K562 (cell line): ENCODE measurements at regions not wholly inside any gene's neighbourhood (a gene's known extent, or its start where the extent isn't known, plus 50 kb on each side); places are given as distances from the start of the nearest gene placed in this dataset.

Experiments
- ATAC-seq: fragments of 200-7000 bp; cut with Tn5 transposase; 3 replicates; pipeline ENCODE4 v1.9.1; 2020; ENCODE audit warnings: moderate library complexity
- BruUV-seq: library from RNA; stranded (reverse); fragments of 400-500 nt; replicated peaks from 2 replicates; lab custom pipeline; 2021; lab: Mats Ljungman, UMichigan
- CTCF ChIA-PET: fragments of 300-600 bp; formaldehyde crosslinking; extraction: SDS; loops from one replicate; lab custom pipeline; 2021; ENCODE audit warnings: low intra/inter-chr PET ratio; lab: Yijun Ruan, JAX
- POLR2A ChIA-PET: fragments of 300-600, 350-650 bp; sonication (Branson Sonifier 250); formaldehyde crosslinking; extraction: SDS; loops from one replicate; lab custom pipeline; 2021; ENCODE audit warnings: antibody characterized with exemption, inconsistent platforms; lab: Yijun Ruan, JAX
- DNase-seq, 4 experiments: peaks; one replicate each; pipeline versions ENCODE4 v3.0.0 to v3.0.0-alpha.2; 2011 to 2018; ENCODE audit warnings: low spot score in 3 of 4, mixed read lengths in 3 of 4; ENCODE audit errors: extremely low read depth in 1 of 4
- FAIRE-seq: peaks from 2 replicates; lab custom pipeline; 2011; peaks lifted over from hg19 to GRCh38; lab: Jason Lieb, UNC
- H2AFZ ChIP-seq: 2 replicates; pipeline ENCODE4 v1.6.0; 2011; ENCODE audit warnings: low read depth, low read length, control low read depth, inconsistent platforms
- H3K27ac ChIP-seq: fragments of 200-600 bp; 3 replicates; pipeline ENCODE4 v1.8.0; 2011; ENCODE audit warnings: low read depth, mild to moderate bottlenecking, control low read depth, inconsistent platforms, low read length, moderate library complexity, mixed read lengths; ENCODE audit errors: extremely low read depth
- H3K27me3 ChIP-seq, 2 experiments: fragments of 300-600 bp in 1 of 2; 2 replicates in 1 of 2; 3 replicates in 1 of 2; pipeline versions ENCODE4 v1.6.0 to v1.8.0; 2011; ENCODE audit warnings: inconsistent platforms in 2 of 2, low read length in 2 of 2, mild to moderate bottlenecking in 1 of 2, mixed read lengths in 1 of 2, moderate library complexity in 1 of 2; ENCODE audit not compliant: control insufficient read depth in 2 of 2, insufficient read depth in 2 of 2
- H3K36me3 ChIP-seq: fragments of 300-600 bp; 3 replicates; pipeline ENCODE4 v1.8.0; 2011; ENCODE audit warnings: mild to moderate bottlenecking, low read length, inconsistent platforms; ENCODE audit not compliant: control insufficient read depth, insufficient read depth
- H3K4me1 ChIP-seq, 2 experiments: fragments of 200-600 bp in 1 of 2; replicated peaks in 1 of 2; 2 replicates in 1 of 2; 3 replicates in 1 of 2; pipeline versions ENCODE4 v1.5.1 to v1.8.0; 2011; ENCODE audit warnings: inconsistent platforms in 2 of 2, low read length in 2 of 2, mild to moderate bottlenecking in 1 of 2, mixed read lengths in 1 of 2, moderate library complexity in 1 of 2; ENCODE audit not compliant: control insufficient read depth in 2 of 2, insufficient read depth in 2 of 2
- H3K4me2 ChIP-seq: 2 replicates; pipeline ENCODE4 v1.6.1; 2011; ENCODE audit warnings: low read length, control low read depth, inconsistent platforms, mixed read lengths; ENCODE audit not compliant: insufficient read depth
- H3K4me3 ChIP-seq: fragments of 200-600 bp; sonication (generic), shearing (Covaris generic); 2 replicates; pipeline ENCODE4 v1.5.1; 2016; ENCODE audit warnings: control low read depth, inconsistent platforms
- H3K79me2 ChIP-seq: fragments of 200-600 bp; 3 replicates; pipeline ENCODE4 v1.8.0; 2011; ENCODE audit warnings: low read length, inconsistent platforms; ENCODE audit not compliant: control insufficient read depth, insufficient read depth
- H3K9ac ChIP-seq, 2 experiments: 2 replicates each; pipeline versions ENCODE4 v1.6.0 to v1.6.1; 2011; ENCODE audit warnings: low read depth in 2 of 2, low read length in 2 of 2, control low read depth in 1 of 2, inconsistent platforms in 1 of 2, mild to moderate bottlenecking in 1 of 2, mixed read lengths in 1 of 2; ENCODE audit not compliant: insufficient read depth in 1 of 2
- H3K9me1 ChIP-seq: one replicate; pipeline ENCODE4 v1.6.0; 2011; ENCODE audit warnings: inconsistent platforms, mild to moderate bottlenecking, low read length, moderate library complexity; ENCODE audit not compliant: control insufficient read depth, insufficient read depth
- H3K9me3 ChIP-seq: replicated peaks from 2 replicates; pipeline ENCODE4 v1.5.1; 2011; ENCODE audit warnings: low read depth, low read length, inconsistent platforms; ENCODE audit not compliant: control insufficient read depth, insufficient read depth
- H4K20me1 ChIP-seq: replicated peaks from 2 replicates; pipeline ENCODE4 v1.6.1; 2011; ENCODE audit warnings: low read length, inconsistent platforms, mixed read lengths; ENCODE audit not compliant: control insufficient read depth, insufficient read depth
- MITF ChIP-seq: IDR thresholded peaks from 2 replicates; pipeline ENCODE4 v1.6.1; 2014; ENCODE audit warnings: antibody characterized with exemption
- ZBTB2 ChIP-seq: fragments of 450-650 bp; IDR thresholded peaks from 2 replicates; pipeline ENCODE4 v1.6.1; 2016; ENCODE audit warnings: antibody characterized with exemption
- ZNF449 ChIP-seq: fragments of 250-450 bp; sonication (Bioruptor Pico); IDR thresholded peaks from 2 replicates; pipeline ENCODE4 v1.8.0; 2022; ENCODE audit warnings: moderate library complexity, mild to moderate bottlenecking, inconsistent platforms
- ZNF76 ChIP-seq: fragments of 250-450 bp; sonication (Bioruptor Pico); IDR thresholded peaks from 2 replicates; pipeline ENCODE4 v1.4.0; 2020; ENCODE audit warnings: mild to moderate bottlenecking, moderate library complexity, borderline replicate concordance
- ZSCAN32 ChIP-seq: fragments of 450-650 bp; formaldehyde crosslinking; IDR thresholded peaks from 2 replicates; pipeline ENCODE4 v1.4.0; 2020; ENCODE audit warnings: mild to moderate bottlenecking, moderate library complexity
- WGBS: fragments of 100-300 bp; shearing (Covaris generic); methylation state at CpG from one replicate; pipeline ENCODE4 v1.1.6; 2016; ENCODE audit warnings: low coverage, mixed read lengths; ENCODE audit not compliant: insufficient coverage; ENCODE audit errors: missing lambda C conversion rate; 5-methylcytosine and 5-hydroxymethylcytosine counted together
- in situ Hi-C: fragments of 300-500 bp; cut with MboI; formaldehyde crosslinking; loops from 4 replicates; pipeline ENCODE4 v1.15.0; 2018; ENCODE audit warnings: inconsistent platforms, mixed read lengths
- intact Hi-C: fragments of 100-400 bp; cut with micrococcal nuclease; formaldehyde crosslinking; loops from 2 replicates; pipeline ENCODE4 v1.14.2; 2022
- TF ChIP-seq, protein P1 (sequence below): fragments of 450-650 bp; conservative IDR thresholded peaks from 2 replicates; pipeline ENCODE4 v1.6.1; 2016; ENCODE audit warnings: missing genetic modification characterization, low read depth, mild to moderate bottlenecking, control low read depth, missing compliant biosample characterization
- TF ChIP-seq, protein P2 (sequence below): IDR thresholded peaks from 2 replicates; pipeline ENCODE4 v1.6.1; 2011; ENCODE audit not compliant: insufficient read length; ENCODE audit errors: extremely low read depth

GRCh38 chr15:69703532-69704187, 251.0 kb downstream of the RPLP1 start:
- whole genome bisulfite sequencing, result 2% methylated on average over 9 of the region's 9 CpGs
- Histone ChIP-seq H3K9ac (no peak overlapping the region), H3K79me2 (no peaks in the 10 kb centered on the region), H2AFZ (no peak overlapping the region), H3K9me1 (no peaks in the 10 kb centered on the region), H3K27ac (no peak overlapping the region), H3K36me3 (no peaks in the 10 kb centered on the region), H3K4me3 (no peak overlapping the region), H4K20me1 (no peaks in the 10 kb centered on the region), H3K4me2 (no peak overlapping the region), H3K9me3 (no peaks in the 10 kb centered on the region), H3K4me1 (no peaks in the 10 kb centered on the region)
- DNase-seq (no peak), FAIRE-seq (no peak), ATAC-seq (no peak)
- POLR2A ChIA-PET, result interaction anchor here (0.7 kb wide), 1 partner anchor 47 kb away, joined by 3 read pairs; no protein-coding TSS in a partner anchor
- BruUV-seq, result no TSS peak
- intact Hi-C loops, result no loop called here
- in situ Hi-C loops, result no loop called here
- CTCF ChIA-PET, result no interaction called here
- TF ChIP-seq MITF, result no peak
- no peak for TF ChIP-seq ZSCAN32 (CRISPR knock-in tag)
- TF ChIP-seq, all 486 proteins: peak for 0
- no peaks in the 10 kb centered on the region for H3K27me3 ChIP-seq

- intact Hi-C loops (no loop called here), in situ Hi-C loops (no loop called here)
- no TSS peak for BruUV-seq
- H3K4me2 ChIP-seq, result no peak overlapping the region
- no peaks in the 10 kb centered on the region for H3K4me1 ChIP-seq
- H4K20me1 ChIP-seq, result no peaks in the 10 kb centered on the region
- ATAC-seq (no peak), FAIRE-seq (no peak), DNase-seq (no peak)
- no peaks in the 10 kb centered on the region for H3K36me3 ChIP-seq
- H2AFZ ChIP-seq, result no peak overlapping the region
- H3K9me1 ChIP-seq, result no peaks in the 10 kb centered on the region
- H3K4me3 ChIP-seq, result no peak overlapping the region
- H3K27ac ChIP-seq, result no peak overlapping the region
- ChIA-PET CTCF (no interaction called here), POLR2A (interaction anchor here (0.7 kb wide), 1 partner anchor 47 kb away, joined by 3 read pairs; no protein-coding TSS in a partner anchor)
- no peaks in the 10 kb centered on the region for H3K27me3 ChIP-seq
- no peak overlapping the region for H3K9ac ChIP-seq
- H3K79me2 ChIP-seq, result no peaks in the 10 kb centered on the region
- 0% methylated on average over 3 of the region's 3 CpGs for WGBS
- H3K9me3 ChIP-seq, result no peaks in the 10 kb centered on the region
- no peak for TF ChIP-seq ZNF76
- TF ChIP-seq, protein P1, sequence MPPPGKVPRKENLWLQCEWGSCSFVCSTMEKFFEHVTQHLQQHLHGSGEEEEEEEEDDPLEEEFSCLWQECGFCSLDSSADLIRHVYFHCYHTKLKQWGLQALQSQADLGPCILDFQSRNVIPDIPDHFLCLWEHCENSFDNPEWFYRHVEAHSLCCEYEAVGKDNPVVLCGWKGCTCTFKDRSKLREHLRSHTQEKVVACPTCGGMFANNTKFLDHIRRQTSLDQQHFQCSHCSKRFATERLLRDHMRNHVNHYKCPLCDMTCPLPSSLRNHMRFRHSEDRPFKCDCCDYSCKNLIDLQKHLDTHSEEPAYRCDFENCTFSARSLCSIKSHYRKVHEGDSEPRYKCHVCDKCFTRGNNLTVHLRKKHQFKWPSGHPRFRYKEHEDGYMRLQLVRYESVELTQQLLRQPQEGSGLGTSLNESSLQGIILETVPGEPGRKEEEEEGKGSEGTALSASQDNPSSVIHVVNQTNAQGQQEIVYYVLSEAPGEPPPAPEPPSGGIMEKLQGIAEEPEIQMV (tag), result no peak
- TF ChIP-seq, protein P2, sequence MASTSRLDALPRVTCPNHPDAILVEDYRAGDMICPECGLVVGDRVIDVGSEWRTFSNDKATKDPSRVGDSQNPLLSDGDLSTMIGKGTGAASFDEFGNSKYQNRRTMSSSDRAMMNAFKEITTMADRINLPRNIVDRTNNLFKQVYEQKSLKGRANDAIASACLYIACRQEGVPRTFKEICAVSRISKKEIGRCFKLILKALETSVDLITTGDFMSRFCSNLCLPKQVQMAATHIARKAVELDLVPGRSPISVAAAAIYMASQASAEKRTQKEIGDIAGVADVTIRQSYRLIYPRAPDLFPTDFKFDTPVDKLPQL, result no peak
- no peak for TF ChIP-seq ZNF449
- no peak for TF ChIP-seq ZBTB2
Observed at GRCh38 chr15:69704229-69704628, 251.6 kb downstream of the RPLP1 start.
